ENCODE measurements at regions not wholly inside any gene's neighbourhood (a gene's known extent, or its start where the extent isn't known, plus 50 kb on each side); places are given as distances from the start of the nearest gene placed in this dataset.

DNA sequence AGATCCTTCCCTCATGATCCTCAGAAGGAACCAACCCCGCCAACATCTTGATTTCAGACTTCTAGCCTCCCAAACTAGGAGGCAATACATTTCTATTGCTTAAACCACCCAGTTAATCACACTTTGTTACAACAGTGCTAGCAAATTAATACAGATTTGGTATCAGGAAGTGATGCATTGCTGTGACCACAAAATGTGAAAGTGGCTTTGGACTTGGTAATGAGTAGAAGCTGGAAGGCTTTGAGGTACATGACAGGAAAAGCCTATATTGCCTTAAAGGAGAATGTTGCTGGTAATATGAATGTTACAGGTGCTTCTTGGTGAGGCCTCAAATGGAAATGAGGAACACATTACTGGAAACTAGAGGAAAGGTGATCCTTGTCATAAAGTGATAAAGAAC is 260.3 kb downstream of the SATB2 start:
- TF ChIP-seq CTCF (IDR thresholded peaks at IDR 0.05; ENCODE audit: extremely low read depth in 1 of 2, insufficient read depth in 1 of 2, low read depth in 1 of 2, low read length in 2 of 2) (no peak), EZH2 (IDR thresholded peaks at IDR 0.05; ENCODE audit: borderline replicate concordance, low read depth, low read length, severe bottlenecking) (no peak), POLR2A (IDR thresholded peaks at IDR 0.05; ENCODE audit: low read depth, low read length) (no peak), JUN (IDR thresholded peaks at IDR 0.05; ENCODE audit: borderline replicate concordance, insufficient read depth, insufficient read length, low read depth) (no peak)
